ENCODE measurements at regions not wholly inside any gene's neighbourhood (a gene's known extent, or its start where the extent isn't known, plus 50 kb on each side); places are given as distances from the start of the nearest gene placed in this dataset.

GRCh38 chr4:36702245-36702644 lies 420.8 kb downstream of the DTHD1 start:
- Histone ChIP-seq H3K9me3 (ENCODE audit: low read length) (no peaks in the 10 kb centered on the region), H3K79me2 (replicated peaks; ENCODE audit: insufficient read depth, low read length) (no peaks in the 10 kb centered on the region), H2AFZ (ENCODE audit: low read depth, low read length) (no peak overlapping the region), H3F3A (ENCODE audit: insufficient read depth, low read length, poor library complexity, severe bottlenecking) (no peaks in the 10 kb centered on the region), H3K27me3 (ENCODE audit: insufficient read depth, low read depth, low read length) (no peaks in the 10 kb centered on the region), H3K36me3 (ENCODE audit: insufficient read depth, low read length) (no peaks in the 10 kb centered on the region), H3K27ac (ENCODE audit: low read length) (no peak overlapping the region), H3K4me2 (ENCODE audit: low read length) (no peak overlapping the region), H3K9me2 (ENCODE audit: insufficient read depth, low read length) (no peaks in the 10 kb centered on the region), H3K9ac (ENCODE audit: low read length) (no peak overlapping the region), H3K4me3 (ENCODE audit: low read length) (no peak overlapping the region), H4K20me1 (ENCODE audit: insufficient read depth) (no peaks in the 10 kb centered on the region)
- TF ChIP-seq REST (IDR thresholded peaks at IDR 0.05; ENCODE audit: borderline replicate concordance) = no peak
- no peak for TF ChIP-seq SMC3 (conservative IDR thresholded peaks at IDR 0.05; ENCODE audit: poor library complexity)

- Histone ChIP-seq H3K9ac (ENCODE audit: low read length) (no peak overlapping the region), H3K36me3 (ENCODE audit: insufficient read depth, low read length) (no peaks in the 10 kb centered on the region), H3K27ac (ENCODE audit: low read length) (no peak overlapping the region), H3K9me3 (ENCODE audit: low read length) (no peaks in the 10 kb centered on the region), H3F3A (ENCODE audit: insufficient read depth, low read length, poor library complexity, severe bottlenecking) (no peaks in the 10 kb centered on the region), H3K27me3 (ENCODE audit: insufficient read depth, low read depth, low read length) (no peaks in the 10 kb centered on the region), H2AFZ (ENCODE audit: low read depth, low read length) (no peak overlapping the region), H3K79me2 (replicated peaks; ENCODE audit: insufficient read depth, low read length) (no peaks in the 10 kb centered on the region), H3K4me2 (ENCODE audit: low read length) (no peak overlapping the region), H3K9me2 (ENCODE audit: insufficient read depth, low read length) (no peaks in the 10 kb centered on the region), H4K20me1 (ENCODE audit: insufficient read depth) (no peaks in the 10 kb centered on the region), H3K4me3 (ENCODE audit: low read length) (no peak overlapping the region)
- TF ChIP-seq RAD21 (conservative IDR thresholded peaks at IDR 0.05) = no peak
- no peak for TF ChIP-seq CTCF (IDR thresholded peaks at IDR 0.05; ENCODE audit: poor library complexity, severe bottlenecking)
- TF ChIP-seq EP300 (conservative IDR thresholded peaks at IDR 0.05; ENCODE audit: poor library complexity, severe bottlenecking) = no peak
- TF ChIP-seq MXI1 (conservative IDR thresholded peaks at IDR 0.05; ENCODE audit: poor library complexity, severe bottlenecking) = no peak
- TF ChIP-seq TAF1 (IDR thresholded peaks at IDR 0.05; ENCODE audit: low read depth) = no peak
- no peak for TF ChIP-seq EZH2 (IDR thresholded peaks at IDR 0.05; ENCODE audit: borderline replicate concordance, insufficient read depth, low read length, poor library complexity, severe bottlenecking)
- no peak for TF ChIP-seq POLR2AphosphoS5 (IDR thresholded peaks at IDR 0.05)
Observed at GRCh38 chr4:36704289-36704688, 422.9 kb downstream of the DTHD1 start.

- Histone ChIP-seq H3K9ac (ENCODE audit: low read length) (no peak overlapping the region), H3K4me2 (ENCODE audit: low read length) (no peak overlapping the region), H3F3A (ENCODE audit: insufficient read depth, low read length, poor library complexity, severe bottlenecking) (no peaks in the 10 kb centered on the region), H3K27me3 (ENCODE audit: insufficient read depth, low read depth, low read length) (no peaks in the 10 kb centered on the region), H3K9me2 (ENCODE audit: insufficient read depth, low read length) (no peaks in the 10 kb centered on the region), H3K36me3 (ENCODE audit: insufficient read depth, low read length) (no peaks in the 10 kb centered on the region), H2AFZ (ENCODE audit: low read depth, low read length) (no peak overlapping the region), H3K27ac (ENCODE audit: low read length) (no peak overlapping the region), H4K20me1 (ENCODE audit: insufficient read depth) (no peaks in the 10 kb centered on the region), H3K79me2 (replicated peaks; ENCODE audit: insufficient read depth, low read length) (no peaks in the 10 kb centered on the region), H3K9me3 (ENCODE audit: low read length) (no peaks in the 10 kb centered on the region), H3K4me3 (ENCODE audit: low read length) (no peak overlapping the region)
- TF ChIP-seq TAF1 (IDR thresholded peaks at IDR 0.05; ENCODE audit: low read depth) = no peak
- no peak for TF ChIP-seq RAD21 (conservative IDR thresholded peaks at IDR 0.05)
- TF ChIP-seq EZH2 (IDR thresholded peaks at IDR 0.05; ENCODE audit: borderline replicate concordance, insufficient read depth, low read length, poor library complexity, severe bottlenecking) = no peak
- no peak for TF ChIP-seq REST (IDR thresholded peaks at IDR 0.05; ENCODE audit: borderline replicate concordance)
Observed at GRCh38 chr4:36709991-36710390, 428.6 kb downstream of the DTHD1 start.

Measured in neural cell (in vitro differentiated cells).